DMS 273 (cell line): ENCODE measurements at regions not wholly inside any gene's neighbourhood (a gene's known extent, or its start where the extent isn't known, plus 50 kb on each side); places are given as distances from the start of the nearest gene placed in this dataset.
A peak's percentile ranks its signal among the peaks of the same experiment; 100 is the strongest.
"Not testable (repeated sequence)": the region's sequence is repeated elsewhere in the genome, so short reads cannot be mapped to it uniquely, and the experiment has no call there.

Experiments used
- DNase-seq: peaks from one replicate; lab custom pipeline; 2025; ENCODE audit not compliant: unreplicated experiment; lab: John Stamatoyannopoulos, UW

GRCh38 chr2:228369400-228370031 lies 188.0 kb upstream of the SPHKAP start:
- peak; percentile 61 for DNase-seq

- peak; percentile 69 for DNase-seq
Measured at GRCh38 chr2:228367356-228367755, 185.9 kb upstream of the SPHKAP start.

- DNase-seq: no peak
Measured at GRCh38 chr2:228359473-228359872, 178.0 kb upstream of the SPHKAP start.

GRCh38 chr2:228355897-228356296 lies 174.4 kb upstream of the SPHKAP start:
- no peak for DNase-seq

GRCh38 chr2:228352980-228353379 lies 171.5 kb upstream of the SPHKAP start:
- not testable (repeated sequence) for DNase-seq

- DNase-seq: peak; percentile 80
Measured at GRCh38 chr2:228352048-228352447, 170.6 kb upstream of the SPHKAP start.

GRCh38 chr2:228348516-228349064 lies 167.1 kb upstream of the SPHKAP start:
- no peak for DNase-seq

- DNase-seq: no peak
Measured at GRCh38 chr2:228344531-228344930, 163.0 kb upstream of the SPHKAP start.

GRCh38 chr2:228339525-228339924 lies 158.0 kb upstream of the SPHKAP start:
- no peak for DNase-seq

- no peak for DNase-seq
Measured at GRCh38 chr2:228334180-228334579, 152.7 kb upstream of the SPHKAP start.

GRCh38 chr2:228329282-228329681 lies 147.8 kb upstream of the SPHKAP start:
- peak; percentile 92 for DNase-seq

GRCh38 chr2:228321015-228321414 lies 139.5 kb upstream of the SPHKAP start:
- peak; percentile 5 for DNase-seq

- peak; percentile 88 for DNase-seq
Measured at GRCh38 chr2:228318218-228318617, 136.7 kb upstream of the SPHKAP start.

- DNase-seq: no peak
Measured at GRCh38 chr2:228312172-228312571, 130.7 kb upstream of the SPHKAP start.

GRCh38 chr2:228303960-228304359 lies 122.5 kb upstream of the SPHKAP start:
- no peak for DNase-seq

GRCh38 chr2:228283491-228284171 lies 102.1 kb upstream of the SPHKAP start:
- no peak for DNase-seq

- no peak for DNase-seq
Measured at GRCh38 chr2:228282376-228282775, 100.9 kb upstream of the SPHKAP start.

- DNase-seq: no peak
Measured at GRCh38 chr2:228273159-228273558, 91.7 kb upstream of the SPHKAP start.

GRCh38 chr2:228269351-228269750 lies 87.9 kb upstream of the SPHKAP start:
- no peak for DNase-seq

- DNase-seq: peak; percentile 7
Measured at GRCh38 chr2:228268756-228269155, 87.3 kb upstream of the SPHKAP start.

GRCh38 chr2:228268301-228268700 lies 86.8 kb upstream of the SPHKAP start:
- no peak for DNase-seq

GRCh38 chr2:228263156-228263555 lies 81.7 kb upstream of the SPHKAP start:
- no peak for DNase-seq
